HG03066 (cell line): ENCODE measurements at regions not wholly inside any gene's neighbourhood (a gene's known extent, or its start where the extent isn't known, plus 50 kb on each side); places are given as distances from the start of the nearest gene placed in this dataset.
"Not testable (repeated sequence)": the region's sequence is repeated elsewhere in the genome, so short reads cannot be mapped to it uniquely, and the experiment has no call there.

Experiments used
- ATAC-seq: cut with Tn5 transposase; IDR thresholded peaks from one replicate; pipeline ENCODE4 v1.9.1; 2021; ENCODE audit warnings: low read depth; ENCODE audit not compliant: unreplicated experiment

GRCh38 chr11:60592601-60593000 is 77.4 kb downstream of the MS4A13 start:
- no peak for ATAC-seq

GRCh38 chr11:60594998-60595642 is 79.9 kb downstream of the MS4A13 start:
- no peak for ATAC-seq

GRCh38 chr11:60607483-60607882 is 91.9 kb upstream of the MS4A8 start:
- ATAC-seq = no peak

GRCh38 chr11:60609632-60610031 is 89.8 kb upstream of the MS4A8 start:
- no peak for ATAC-seq

GRCh38 chr11:60610702-60611101 is 88.7 kb upstream of the MS4A8 start:
- no peak for ATAC-seq

GRCh38 chr11:60615497-60615896 is 83.9 kb upstream of the MS4A8 start:
- ATAC-seq = no peak

- not testable (repeated sequence) for ATAC-seq
Observed at GRCh38 chr11:60621940-60622339, 77.5 kb upstream of the MS4A8 start.

GRCh38 chr11:60622776-60623175 is 76.6 kb upstream of the MS4A8 start:
- not testable (repeated sequence) for ATAC-seq

GRCh38 chr11:60625262-60625661 is 74.2 kb upstream of the MS4A8 start:
- ATAC-seq = no peak

GRCh38 chr11:60629399-60629798 is 70.0 kb upstream of the MS4A8 start:
- no peak for ATAC-seq

- no peak for ATAC-seq
Observed at GRCh38 chr11:60631944-60632343, 67.5 kb upstream of the MS4A8 start.

GRCh38 chr11:60633645-60634044 is 65.8 kb upstream of the MS4A8 start:
- peak; percentile 55 for ATAC-seq

GRCh38 chr11:60634126-60634525 is 65.3 kb upstream of the MS4A8 start:
- ATAC-seq = peak; percentile 42

- no peak for ATAC-seq
Observed at GRCh38 chr11:60641940-60642339, 57.5 kb upstream of the MS4A8 start.

GRCh38 chr11:60647087-60647486 is 52.3 kb upstream of the MS4A8 start:
- no peak for ATAC-seq
